ENCODE measurements at regions not wholly inside any gene's neighbourhood (a gene's known extent, or its start where the extent isn't known, plus 50 kb on each side); places are given as distances from the start of the nearest gene placed in this dataset.
"Not testable (repeated sequence)": the region's sequence is repeated elsewhere in the genome, so short reads cannot be mapped to it uniquely, and the experiment has no call there.

DNA sequence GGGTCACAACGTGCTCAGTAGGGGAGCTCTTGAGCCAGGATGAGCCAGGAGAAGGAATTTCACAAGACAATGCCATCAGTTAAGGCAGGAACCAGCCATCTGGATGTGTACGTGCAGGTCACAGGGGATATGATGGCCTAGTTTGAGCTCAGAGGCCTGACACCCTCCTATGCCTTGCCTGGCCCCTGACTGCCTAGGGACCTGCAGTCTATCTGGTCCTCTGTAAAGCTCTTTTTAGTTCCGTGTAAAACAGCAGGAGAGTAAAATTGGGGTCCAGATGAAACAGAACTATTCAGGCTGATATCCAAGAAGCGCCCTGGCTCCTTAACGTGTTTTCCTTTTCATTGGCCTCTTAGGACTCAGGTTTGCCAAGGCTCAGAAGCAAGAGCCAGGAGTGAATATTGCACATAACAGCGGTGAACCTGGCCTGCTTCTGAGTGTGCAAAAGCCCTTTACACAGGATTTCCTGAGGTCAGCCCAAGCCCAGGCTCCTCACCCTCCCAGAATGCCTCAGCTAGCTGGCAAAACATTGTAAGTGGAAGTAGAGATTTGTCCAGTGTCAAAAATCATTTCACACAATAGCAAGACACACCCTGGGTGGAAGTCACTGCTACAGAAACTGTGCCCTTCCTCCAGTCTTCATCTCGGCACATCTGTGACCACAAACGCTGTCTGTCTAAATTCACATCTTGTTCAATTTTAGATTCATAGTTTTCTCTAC lies 777.2 kb downstream of the UQCRFS1 start:
- no peaks in the 10 kb centered on the region for H3K36me3 ChIP-seq
- peaks cover 18% of the 10 kb centered on the region for H3K4me1 ChIP-seq
- H3K4me2 ChIP-seq: peak overlapping the region; percentile 55
- H3K4me3 ChIP-seq: no peak overlapping the region
- no peaks in the 10 kb centered on the region for H3K27me3 ChIP-seq
- peaks cover 11% of the 10 kb centered on the region for H3K9me3 ChIP-seq
- no peaks in the 10 kb centered on the region for H4K20me1 ChIP-seq
- H3K27ac ChIP-seq: peak overlapping the region; percentile 2; the same call in 1 of the 2 replicates
- TF ChIP-seq Cebpa-rat (IDR thresholded peaks at IDR 0.05): no peak
- no peak overlapping the region for H3K9ac ChIP-seq

DNA sequence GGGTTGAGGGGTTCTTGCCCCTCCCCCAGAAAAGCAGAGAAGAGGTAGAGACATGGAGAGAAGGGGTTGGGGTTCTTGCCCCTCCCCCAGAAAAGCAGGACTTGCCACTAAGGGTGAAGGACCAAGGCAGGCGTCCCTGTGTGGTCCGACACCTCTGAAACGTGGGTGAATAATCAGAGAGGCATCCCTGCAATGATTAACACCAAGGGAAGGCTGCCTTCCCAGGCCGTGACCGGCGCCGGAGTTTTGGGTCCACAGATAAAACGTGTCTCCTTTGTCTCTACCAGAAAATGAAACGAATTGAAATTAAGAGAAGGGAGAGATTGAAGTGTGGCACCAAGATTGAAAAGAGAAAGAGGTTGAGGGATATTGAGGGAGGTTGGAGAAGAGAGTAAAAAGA lies 778.2 kb downstream of the UQCRFS1 start:
- not testable (repeated sequence) for H3K4me2 ChIP-seq, H3K27ac ChIP-seq, H3K9ac ChIP-seq, H4K20me1 ChIP-seq, H3K4me3 ChIP-seq, H3K36me3 ChIP-seq, H3K27me3 ChIP-seq
- Histone ChIP-seq H3K9me3 (peaks cover 11% of the 10 kb centered on the region), H3K4me1 (peaks cover 19% of the 10 kb centered on the region)

DNA sequence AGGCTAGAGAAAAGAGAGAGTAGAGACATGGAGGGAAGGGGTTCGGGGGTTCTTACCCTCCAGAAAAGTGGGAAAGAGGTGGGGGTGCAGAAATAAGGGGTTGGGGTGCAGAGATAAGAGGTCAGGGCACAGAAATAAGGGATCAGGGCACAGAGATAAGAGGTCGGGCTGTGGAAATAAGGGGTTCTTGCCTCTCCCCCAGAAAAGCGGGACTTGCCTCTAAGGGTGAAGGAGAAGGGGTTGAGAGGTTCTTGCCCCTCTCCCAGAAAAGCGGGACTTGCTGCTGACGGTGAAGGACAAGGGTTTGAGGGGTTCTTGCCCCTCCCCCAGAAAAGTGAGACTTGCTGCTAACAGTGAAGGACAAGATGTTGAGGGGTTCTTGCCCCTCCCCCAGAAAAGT lies 778.6 kb downstream of the UQCRFS1 start:
- H3K9ac ChIP-seq, H3K27me3 ChIP-seq, H3K36me3 ChIP-seq, H3K4me3 ChIP-seq, H4K20me1 ChIP-seq, H3K27ac ChIP-seq, H3K4me2 ChIP-seq: not testable (repeated sequence)
- Histone ChIP-seq H3K9me3 (peaks cover 11% of the 10 kb centered on the region), H3K4me1 (peaks cover 23% of the 10 kb centered on the region)

DNA sequence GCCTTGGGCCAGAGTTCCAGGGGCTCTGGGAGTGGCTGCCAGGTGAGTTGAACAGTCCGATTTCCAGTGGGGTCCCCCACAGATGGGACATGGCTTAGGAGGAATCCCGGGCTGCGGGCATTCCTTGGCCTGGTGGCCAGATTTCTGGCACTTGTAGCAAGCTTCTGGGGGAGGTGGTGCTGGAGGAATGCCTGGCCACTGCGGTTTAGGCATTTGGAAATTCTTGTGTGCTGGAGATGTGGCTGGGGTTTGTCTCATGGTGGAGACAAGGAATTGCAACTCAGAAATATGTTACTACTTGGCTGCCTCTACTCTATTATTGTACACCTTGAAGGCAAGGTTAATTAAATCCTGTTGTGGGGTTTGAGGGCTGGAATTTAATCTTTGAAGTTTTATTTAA lies 779.8 kb downstream of the UQCRFS1 start:
- not testable (repeated sequence) for H3K9ac ChIP-seq, H3K27me3 ChIP-seq, H3K4me3 ChIP-seq, H3K36me3 ChIP-seq, H3K4me2 ChIP-seq, H3K27ac ChIP-seq, H4K20me1 ChIP-seq
- peaks cover 29% of the 10 kb centered on the region for H3K4me1 ChIP-seq
- H3K9me3 ChIP-seq: peaks cover 11% of the 10 kb centered on the region

DNA sequence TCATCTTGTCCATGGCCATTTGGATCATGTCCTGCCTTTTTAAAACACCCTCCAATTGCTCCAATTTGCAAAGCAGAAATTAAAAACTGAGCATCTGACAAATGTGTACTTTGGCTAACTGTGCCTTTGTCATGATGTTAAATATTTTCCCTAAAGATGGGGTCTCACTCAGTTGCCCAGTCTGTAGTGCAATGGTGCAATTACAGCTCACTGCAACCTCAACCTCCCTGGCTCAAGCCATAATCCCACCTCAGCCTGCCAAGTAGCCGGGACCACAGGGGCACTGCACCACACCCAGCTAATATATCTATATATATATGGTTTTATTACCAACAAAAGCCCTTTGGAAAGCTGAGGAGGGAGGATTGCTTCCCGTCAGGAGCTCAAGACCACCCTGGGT lies 782.7 kb downstream of the UQCRFS1 start:
- Histone ChIP-seq H3K36me3 (no peaks in the 10 kb centered on the region), H3K27me3 (no peaks in the 10 kb centered on the region), H3K27ac (no peak overlapping the region), H3K4me2 (no peak overlapping the region), H3K9ac (no peak overlapping the region), H3K4me1 (peaks cover 24% of the 10 kb centered on the region), H3K9me3 (peaks cover 11% of the 10 kb centered on the region), H4K20me1 (no peaks in the 10 kb centered on the region), H3K4me3 (no peak overlapping the region)
- no peak for TF ChIP-seq Cebpa-rat (IDR thresholded peaks at IDR 0.05)

DNA sequence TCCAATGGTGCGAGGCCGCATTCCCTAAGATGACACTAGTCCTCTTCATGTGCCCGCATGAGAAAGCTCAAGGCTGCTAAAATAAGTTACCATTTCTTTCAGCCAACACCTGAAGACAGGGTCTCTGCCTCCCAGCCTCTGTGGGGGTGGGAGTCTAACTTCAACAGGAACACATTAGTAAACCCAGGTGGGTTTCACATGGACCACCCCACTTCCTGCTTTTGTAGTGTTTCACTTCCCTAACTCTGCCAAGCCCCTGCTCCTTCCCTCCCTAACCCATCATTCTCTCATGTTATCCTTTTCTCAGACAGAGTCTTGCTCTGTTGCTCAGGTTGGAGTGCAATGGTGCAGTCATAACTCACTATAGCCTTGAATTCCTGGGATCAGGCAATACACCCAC lies 783.6 kb downstream of the UQCRFS1 start:
- Histone ChIP-seq H3K4me3 (no peak overlapping the region), H3K27me3 (no peaks in the 10 kb centered on the region), H3K27ac (no peak overlapping the region), H3K36me3 (no peaks in the 10 kb centered on the region), H4K20me1 (no peaks in the 10 kb centered on the region), H3K4me2 (peak overlapping the region; percentile 36), H3K9ac (no peak overlapping the region), H3K9me3 (peaks cover 2% of the 10 kb centered on the region), H3K4me1 (peaks cover 22% of the 10 kb centered on the region)
- no peak for TF ChIP-seq Cebpa-rat (IDR thresholded peaks at IDR 0.05)

DNA sequence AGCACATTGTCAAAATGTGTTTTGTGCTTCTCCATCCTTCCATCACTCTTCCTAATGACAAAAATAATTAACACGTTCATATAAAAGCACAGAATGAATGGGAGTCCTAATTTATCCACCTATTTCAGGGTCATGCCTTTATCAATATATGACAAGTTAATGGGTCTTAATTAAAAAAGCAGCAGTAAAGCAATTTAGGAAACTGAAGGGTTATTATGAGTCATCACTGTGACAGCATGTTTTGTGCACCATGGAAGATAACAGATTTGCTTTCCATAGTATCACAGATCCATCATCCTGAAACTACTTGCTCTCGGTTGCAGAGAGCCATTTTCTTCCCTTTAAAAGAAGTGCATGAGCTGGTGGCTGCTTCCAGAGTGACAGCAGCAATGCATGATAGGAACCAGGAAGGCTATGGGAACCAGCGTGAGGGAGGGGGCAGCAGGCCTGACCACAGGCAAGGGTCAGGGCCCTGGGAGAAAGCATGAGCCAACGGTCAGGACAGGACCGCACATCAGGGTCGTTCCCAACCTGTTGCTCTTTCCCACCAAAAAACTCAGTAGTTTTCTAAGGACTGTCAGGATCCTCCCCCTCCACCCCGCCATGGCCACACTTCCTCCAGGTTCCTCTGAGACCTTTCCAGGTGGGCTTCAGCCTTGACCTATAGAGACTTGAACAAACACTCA lies 784.1 kb downstream of the UQCRFS1 start:
- Histone ChIP-seq H3K27ac (no peak overlapping the region), H3K4me3 (no peak overlapping the region), H4K20me1 (no peaks in the 10 kb centered on the region), H3K4me1 (peaks cover 22% of the 10 kb centered on the region), H3K9me3 (no peaks in the 10 kb centered on the region), H3K4me2 (peak overlapping the region; percentile 36), H3K27me3 (no peaks in the 10 kb centered on the region), H3K9ac (no peak overlapping the region), H3K36me3 (no peaks in the 10 kb centered on the region)
- no peak for TF ChIP-seq Cebpa-rat (IDR thresholded peaks at IDR 0.05)

DNA sequence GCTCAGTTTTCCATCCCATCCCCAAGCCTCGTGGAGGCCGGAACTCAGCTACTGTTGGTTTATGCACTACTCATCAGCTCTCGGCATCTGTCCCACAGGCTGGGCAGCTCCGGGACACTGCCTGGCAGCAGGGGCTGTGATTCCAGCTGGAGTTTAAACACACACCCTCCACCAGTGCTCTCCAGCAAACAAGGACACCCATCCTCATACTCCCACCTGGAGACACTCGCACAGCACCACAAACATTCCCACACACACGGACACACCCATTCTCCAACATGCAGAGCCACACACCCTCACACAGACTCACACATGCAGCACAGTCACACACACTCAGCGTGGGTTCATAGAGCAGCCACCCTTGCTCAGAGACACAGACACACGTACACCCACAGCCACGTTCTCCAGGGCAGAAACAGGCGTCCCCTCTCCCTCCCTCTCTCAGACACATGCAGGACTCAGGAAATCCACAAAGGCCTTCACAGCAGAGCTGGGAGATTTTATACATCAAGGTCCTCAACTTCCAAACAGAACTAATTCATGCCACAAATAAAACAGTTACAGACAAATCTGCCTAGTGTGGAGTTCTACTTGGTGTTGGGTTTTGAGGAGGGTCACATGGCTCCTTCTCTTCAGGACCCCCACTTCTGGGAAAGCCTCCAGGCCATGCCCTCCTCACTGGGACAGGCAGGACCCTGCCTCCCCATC lies 785.4 kb downstream of the UQCRFS1 start:
- H3K27ac ChIP-seq: 0 out of 2 replicates have a peak overlapping the region, but pooled peaks have one; percentile 18
- no peaks in the 10 kb centered on the region for H3K36me3 ChIP-seq
- no peaks in the 10 kb centered on the region for H3K27me3 ChIP-seq
- no peak for TF ChIP-seq Cebpa-rat (IDR thresholded peaks at IDR 0.05)
- H4K20me1 ChIP-seq: no peaks in the 10 kb centered on the region
- H3K9ac ChIP-seq: no peak overlapping the region
- H3K4me3 ChIP-seq: no peak overlapping the region
- peak overlapping the region; percentile 25; the same call in 1 of the 2 replicates for H3K4me2 ChIP-seq
- no peaks in the 10 kb centered on the region for H3K9me3 ChIP-seq
- peaks cover 22% of the 10 kb centered on the region for H3K4me1 ChIP-seq

DNA sequence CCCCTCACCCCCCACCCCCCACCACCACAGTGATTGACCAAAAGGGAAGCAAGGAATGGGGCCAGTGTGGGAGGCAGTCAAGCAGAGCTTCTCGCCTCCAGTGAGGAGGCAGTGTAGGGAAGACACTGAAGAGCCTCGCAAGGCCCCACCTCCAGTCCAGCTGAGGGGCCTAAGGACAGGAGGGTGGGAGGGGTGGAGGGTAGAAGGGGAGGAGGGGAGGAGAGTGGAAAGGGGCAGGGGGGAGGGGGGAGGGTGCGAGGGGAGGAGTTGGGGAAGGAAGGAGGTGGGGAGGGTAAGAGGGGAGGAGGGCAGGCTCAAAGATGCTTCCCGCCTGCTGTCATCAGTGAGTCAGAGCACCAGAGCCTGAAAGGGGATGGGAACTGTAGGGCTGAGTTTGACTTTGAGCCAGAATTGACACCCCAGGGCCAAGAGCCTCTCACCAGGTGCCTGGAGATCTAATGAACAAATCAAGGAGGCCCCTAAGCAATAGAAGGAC lies 786.2 kb downstream of the UQCRFS1 start:
- Histone ChIP-seq H3K36me3 (no peaks in the 10 kb centered on the region), H3K4me3 (no peak overlapping the region), H3K27ac (0 out of 2 replicates have a peak overlapping the region, but pooled peaks have one; percentile 18), H3K9me3 (no peaks in the 10 kb centered on the region), H4K20me1 (no peaks in the 10 kb centered on the region), H3K27me3 (no peaks in the 10 kb centered on the region), H3K9ac (no peak overlapping the region), H3K4me2 (peak overlapping the region; percentile 25; the same call in 1 of the 2 replicates), H3K4me1 (peaks cover 22% of the 10 kb centered on the region)
- no peak for TF ChIP-seq Cebpa-rat (IDR thresholded peaks at IDR 0.05)
